DOHH2 (cell line): ENCODE measurements at regions not wholly inside any gene's neighbourhood (a gene's known extent, or its start where the extent isn't known, plus 50 kb on each side); places are given as distances from the start of the nearest gene placed in this dataset.

ENCODE experiments used
- CTCF ChIP-seq: fragments of 200-600 bp; sonication (generic); IDR thresholded peaks from one replicate; pipeline ENCODE4 v1.5.1; 2014; ENCODE audit warnings: antibody characterized with exemption, mild to moderate bottlenecking, low read depth, low read length; ENCODE audit not compliant: poor library complexity, severe bottlenecking
- EZH2phosphoT487 ChIP-seq: fragments of 200-600 bp; sonication (generic); IDR thresholded peaks from 2 replicates; pipeline ENCODE4 v1.6.1; 2017; ENCODE audit warnings: borderline replicate concordance, mild to moderate bottlenecking, antibody characterized with exemption, low read length, moderate library complexity, mixed read lengths

GRCh38 chr11:95547186-95547585 is 242.4 kb downstream of the FAM76B start:
- TF ChIP-seq CTCF (no peak), EZH2phosphoT487 (no peak)
